ENCODE measurements at regions not wholly inside any gene's neighbourhood (a gene's known extent, or its start where the extent isn't known, plus 50 kb on each side); places are given as distances from the start of the nearest gene placed in this dataset.

DNA sequence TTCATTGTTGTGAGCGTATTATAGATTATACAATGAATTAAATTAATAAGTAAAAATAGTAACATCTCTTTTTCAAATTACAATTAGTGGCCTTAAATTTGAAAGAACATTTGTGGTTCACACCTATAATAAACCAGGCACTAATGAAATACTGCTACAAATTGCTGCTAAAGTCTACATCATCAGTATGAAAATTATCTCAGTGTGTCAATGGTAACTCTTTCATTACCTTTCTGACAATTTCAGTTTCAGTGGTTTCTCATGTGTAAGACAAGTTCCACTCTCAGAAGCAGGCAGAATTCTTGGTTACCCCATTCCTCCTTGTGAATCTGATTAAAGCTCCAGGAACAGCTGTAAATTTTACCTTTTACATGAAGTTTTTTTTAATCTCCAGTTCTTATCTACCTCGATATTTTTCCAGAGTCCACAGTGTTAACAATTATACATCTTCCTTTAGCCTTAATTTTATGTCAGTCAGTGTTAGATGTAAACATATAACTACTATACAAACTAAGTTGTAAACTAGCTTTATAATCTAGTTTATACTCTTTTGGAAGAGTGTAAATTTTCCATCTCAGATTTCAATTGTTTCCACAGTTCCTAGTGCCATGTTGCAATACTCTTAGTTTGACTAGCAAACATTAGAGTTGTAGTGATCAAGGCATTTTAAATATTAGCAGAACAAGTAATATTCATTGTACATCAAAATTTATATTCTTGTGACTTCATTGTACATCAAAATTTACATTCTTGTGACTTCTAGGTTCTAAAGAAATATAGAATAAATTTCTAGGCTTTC, 1038.4 kb downstream of the EPHA7 start:
- TF ChIP-seq CEBPB (IDR thresholded peaks at IDR 0.05) (no peak), RAD21 (conservative IDR thresholded peaks at IDR 0.05 in 1 of 2, IDR thresholded peaks at IDR 0.05 in 1 of 2) (no peak), RFX5 (IDR thresholded peaks at IDR 0.05) (no peak), MYC (IDR thresholded peaks at IDR 0.05; ENCODE audit: borderline replicate concordance, low read length) (no peak), CHD2 (IDR thresholded peaks at IDR 0.05; ENCODE audit: low read length, partially characterized antibody) (no peak), JUN (IDR thresholded peaks at IDR 0.05) (no peak), ZFP36 (IDR thresholded peaks at IDR 0.05; ENCODE audit: borderline replicate concordance, partially characterized antibody) (no peak), SMC3 (IDR thresholded peaks at IDR 0.05) (no peak), POLR2A (IDR thresholded peaks at IDR 0.05; ENCODE audit: low read length) (no peak), EP300 (IDR thresholded peaks at IDR 0.05) (no peak)
- TF ChIP-seq, protein P1, sequence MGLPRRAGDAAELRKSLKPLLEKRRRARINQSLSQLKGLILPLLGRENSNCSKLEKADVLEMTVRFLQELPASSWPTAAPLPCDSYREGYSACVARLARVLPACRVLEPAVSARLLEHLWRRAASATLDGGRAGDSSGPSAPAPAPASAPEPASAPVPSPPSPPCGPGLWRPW (IDR thresholded peaks at IDR 0.05), result no peak
- TF ChIP-seq, protein P2, sequence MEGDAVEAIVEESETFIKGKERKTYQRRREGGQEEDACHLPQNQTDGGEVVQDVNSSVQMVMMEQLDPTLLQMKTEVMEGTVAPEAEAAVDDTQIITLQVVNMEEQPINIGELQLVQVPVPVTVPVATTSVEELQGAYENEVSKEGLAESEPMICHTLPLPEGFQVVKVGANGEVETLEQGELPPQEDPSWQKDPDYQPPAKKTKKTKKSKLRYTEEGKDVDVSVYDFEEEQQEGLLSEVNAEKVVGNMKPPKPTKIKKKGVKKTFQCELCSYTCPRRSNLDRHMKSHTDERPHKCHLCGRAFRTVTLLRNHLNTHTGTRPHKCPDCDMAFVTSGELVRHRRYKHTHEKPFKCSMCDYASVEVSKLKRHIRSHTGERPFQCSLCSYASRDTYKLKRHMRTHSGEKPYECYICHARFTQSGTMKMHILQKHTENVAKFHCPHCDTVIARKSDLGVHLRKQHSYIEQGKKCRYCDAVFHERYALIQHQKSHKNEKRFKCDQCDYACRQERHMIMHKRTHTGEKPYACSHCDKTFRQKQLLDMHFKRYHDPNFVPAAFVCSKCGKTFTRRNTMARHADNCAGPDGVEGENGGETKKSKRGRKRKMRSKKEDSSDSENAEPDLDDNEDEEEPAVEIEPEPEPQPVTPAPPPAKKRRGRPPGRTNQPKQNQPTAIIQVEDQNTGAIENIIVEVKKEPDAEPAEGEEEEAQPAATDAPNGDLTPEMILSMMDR (IDR thresholded peaks at IDR 0.05), result no peak
- TF ChIP-seq, protein P3, sequence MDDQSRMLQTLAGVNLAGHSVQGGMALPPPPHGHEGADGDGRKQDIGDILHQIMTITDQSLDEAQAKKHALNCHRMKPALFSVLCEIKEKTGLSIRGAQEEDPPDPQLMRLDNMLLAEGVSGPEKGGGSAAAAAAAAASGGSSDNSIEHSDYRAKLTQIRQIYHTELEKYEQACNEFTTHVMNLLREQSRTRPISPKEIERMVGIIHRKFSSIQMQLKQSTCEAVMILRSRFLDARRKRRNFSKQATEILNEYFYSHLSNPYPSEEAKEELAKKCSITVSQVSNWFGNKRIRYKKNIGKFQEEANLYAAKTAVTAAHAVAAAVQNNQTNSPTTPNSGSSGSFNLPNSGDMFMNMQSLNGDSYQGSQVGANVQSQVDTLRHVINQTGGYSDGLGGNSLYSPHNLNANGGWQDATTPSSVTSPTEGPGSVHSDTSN (IDR thresholded peaks at IDR 0.05), result no peak
- TF ChIP-seq, protein P4, sequence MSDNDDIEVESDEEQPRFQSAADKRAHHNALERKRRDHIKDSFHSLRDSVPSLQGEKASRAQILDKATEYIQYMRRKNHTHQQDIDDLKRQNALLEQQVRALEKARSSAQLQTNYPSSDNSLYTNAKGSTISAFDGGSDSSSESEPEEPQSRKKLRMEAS (IDR thresholded peaks at IDR 0.05), result no peak
